Activated naive CD4-positive, alpha-beta T cell treated with Interleukin-2 at 50 U/mL for 16 hours (primary cell): ENCODE measurements at regions not wholly inside any gene's neighbourhood (a gene's known extent, or its start where the extent isn't known, plus 50 kb on each side); places are given as distances from the start of the nearest gene placed in this dataset.
"Not testable (repeated sequence)": the region's sequence is repeated elsewhere in the genome, so short reads cannot be mapped to it uniquely, and the experiment has no call there.

ENCODE experiments used
- DNase-seq: peaks from one replicate; pipeline ENCODE4 v3.0.0-alpha.2; 2020

DNA sequence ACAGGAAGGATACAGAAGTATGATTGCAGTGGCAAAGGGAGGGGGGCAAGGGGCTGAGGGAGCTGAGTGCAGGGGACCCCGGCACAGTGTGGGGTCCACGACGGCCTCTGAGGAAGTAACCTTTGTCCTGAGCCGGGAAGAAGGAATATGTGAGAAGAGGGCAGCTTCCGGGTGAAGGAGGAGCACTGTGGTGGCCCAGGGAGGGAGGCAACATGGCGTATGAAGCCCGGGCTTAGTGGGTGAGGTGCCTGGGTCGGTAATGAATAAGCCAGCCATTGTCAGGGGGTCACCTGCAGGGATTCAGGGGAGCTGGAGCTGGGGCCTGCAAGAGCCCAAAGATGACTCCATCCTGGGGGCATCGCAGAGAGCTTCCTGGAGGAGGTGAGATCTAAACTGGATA is 200.4 kb downstream of the FOXD2 start:
- DNase-seq, result no peak

DNA sequence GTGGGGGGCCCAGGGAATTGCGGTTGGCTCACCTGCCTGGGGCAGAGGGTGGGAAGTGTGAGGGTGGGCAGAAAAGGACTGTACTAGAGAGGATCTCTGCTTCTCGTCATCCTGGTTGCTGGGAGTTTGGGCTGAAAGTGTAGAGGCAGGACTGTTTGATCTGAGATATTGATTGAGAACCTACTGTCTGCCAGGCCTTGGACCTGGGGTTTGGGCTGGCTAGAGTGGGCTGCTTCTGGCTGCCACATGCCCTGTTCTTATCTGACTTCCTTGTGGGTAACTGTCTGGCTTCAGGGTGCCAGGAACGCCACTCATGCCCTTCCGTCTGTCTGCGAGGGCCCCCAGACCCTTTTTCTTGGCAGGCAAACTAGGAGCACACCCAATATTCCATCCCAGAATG is 200.9 kb downstream of the FOXD2 start:
- no peak for DNase-seq

DNA sequence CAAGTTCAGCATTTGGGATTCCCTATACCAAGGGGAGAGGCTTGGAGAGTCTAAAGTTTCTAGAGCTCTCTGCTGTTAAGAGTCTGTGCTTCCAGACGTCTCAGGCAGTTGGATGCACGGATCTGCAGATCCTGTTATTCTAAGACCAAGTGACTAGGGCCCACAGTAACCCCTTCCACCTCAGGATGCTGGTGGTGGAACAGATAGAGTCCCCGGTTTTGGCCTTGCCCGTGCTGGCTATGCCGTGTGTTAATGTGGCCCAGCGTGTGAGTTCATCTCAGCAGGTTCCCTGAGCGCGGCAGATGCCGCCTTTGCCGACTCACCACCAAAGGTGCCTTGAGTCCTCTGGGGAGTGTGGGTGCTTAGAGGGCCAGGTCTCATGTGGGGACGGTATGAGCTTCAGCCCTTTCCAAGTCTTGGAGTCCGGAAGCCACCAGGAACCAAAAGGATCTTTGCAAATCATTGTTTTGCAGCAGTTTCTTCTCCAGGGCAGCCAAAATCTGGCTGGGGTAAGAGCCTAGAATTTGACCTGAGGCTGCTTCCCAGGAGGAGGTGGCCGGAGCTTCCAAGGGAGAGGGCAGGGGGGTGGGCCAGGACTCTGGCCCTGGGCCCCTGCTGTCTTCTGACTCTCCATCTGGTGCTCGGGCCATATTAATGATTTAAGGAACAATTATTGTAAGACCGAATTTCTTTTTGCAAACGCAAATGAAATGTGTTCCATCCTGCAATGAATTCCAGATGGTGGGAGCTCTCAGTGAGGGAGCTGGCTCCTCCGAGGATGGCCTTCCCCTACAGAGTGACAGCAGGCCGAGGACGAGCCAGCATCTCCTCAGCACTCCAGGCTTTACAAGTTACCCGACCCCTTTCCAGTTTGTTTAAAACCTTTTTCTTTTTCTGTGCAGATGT is 205.7 kb downstream of the FOXD2 start:
- no peak for DNase-seq

DNA sequence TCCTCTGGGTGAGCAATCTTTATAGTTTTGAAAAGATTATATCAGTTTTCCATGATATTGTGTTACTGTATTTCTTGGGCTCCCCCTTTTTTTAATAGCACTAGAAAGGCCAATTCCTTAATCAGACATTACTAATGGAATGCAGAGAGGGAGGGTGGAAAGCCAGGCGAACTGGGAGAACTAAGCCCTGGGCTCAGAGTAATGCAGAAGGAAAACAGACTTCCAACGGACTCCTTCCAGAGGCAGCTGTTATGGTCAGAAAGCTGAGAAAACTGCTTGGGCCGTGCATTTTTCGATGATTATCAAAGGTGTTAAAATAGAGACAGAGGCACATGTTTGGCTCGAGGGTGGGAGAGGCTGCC is 206.3 kb downstream of the FOXD2 start:
- no peak for DNase-seq

DNA sequence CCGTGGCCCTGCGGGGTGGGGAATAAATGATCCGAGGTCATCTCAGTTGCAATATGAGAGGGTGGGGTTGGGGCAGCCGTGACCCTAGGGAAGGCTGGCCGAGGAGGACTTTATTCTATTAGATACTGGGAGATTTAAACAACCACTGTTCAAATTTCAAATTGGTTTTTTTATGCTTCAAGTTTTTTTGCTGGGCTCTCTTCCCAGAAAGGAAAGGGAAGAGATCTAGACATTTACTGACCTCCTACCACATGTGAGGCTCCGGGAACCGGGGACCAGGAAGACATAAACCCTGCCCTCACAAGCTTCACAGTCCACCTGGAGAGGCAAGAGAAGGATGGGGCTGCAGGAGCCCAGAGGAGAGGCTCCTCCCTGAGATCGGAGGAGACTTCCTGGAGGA is 207.3 kb downstream of the FOXD2 start:
- no peak for DNase-seq

DNA sequence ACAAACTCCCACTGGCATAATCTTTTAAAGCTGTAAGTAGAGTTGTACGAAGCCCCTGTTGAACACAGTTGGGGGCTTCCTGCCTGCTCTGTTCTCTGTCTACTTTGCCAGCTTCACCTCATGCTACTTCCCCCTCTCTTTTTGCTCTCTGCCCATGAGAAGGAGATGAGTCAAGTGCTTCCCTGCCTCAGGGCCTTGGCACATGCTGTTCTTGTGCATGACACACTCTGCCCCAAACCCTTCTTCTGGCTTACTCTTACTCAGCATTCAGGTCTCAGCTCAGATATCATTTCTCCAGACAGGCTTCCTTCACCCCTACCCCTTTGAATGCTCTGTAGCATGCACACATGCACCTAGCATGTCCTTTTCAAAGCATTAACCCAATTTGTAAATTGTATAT is 208.8 kb downstream of the FOXD2 start:
- no peak for DNase-seq

DNA sequence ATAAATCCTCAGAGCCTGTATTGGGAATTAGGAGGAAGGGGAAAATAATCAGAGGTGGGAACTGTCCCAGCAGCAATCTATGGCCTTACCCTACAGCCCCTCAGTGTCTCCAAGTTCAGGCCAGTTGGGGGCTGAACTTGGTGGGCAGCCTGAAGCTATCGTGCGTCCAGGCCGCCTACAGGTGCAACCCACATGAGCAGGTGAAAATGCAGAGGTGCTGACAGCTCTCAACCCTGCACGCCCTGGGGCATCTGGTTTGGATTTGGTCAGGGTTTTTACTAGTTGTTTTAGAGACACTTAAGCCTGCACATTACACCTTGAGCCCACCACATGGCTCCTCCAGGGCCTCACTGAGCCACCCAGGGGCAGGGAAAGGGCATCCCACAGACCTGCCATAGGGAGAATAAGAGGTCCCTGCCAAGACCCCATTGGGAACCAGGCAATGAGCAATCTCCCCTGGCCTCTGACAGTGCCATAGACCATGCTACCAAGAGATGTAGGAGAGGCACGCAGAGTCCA is 209.5 kb downstream of the FOXD2 start:
- DNase-seq, result no peak

DNA sequence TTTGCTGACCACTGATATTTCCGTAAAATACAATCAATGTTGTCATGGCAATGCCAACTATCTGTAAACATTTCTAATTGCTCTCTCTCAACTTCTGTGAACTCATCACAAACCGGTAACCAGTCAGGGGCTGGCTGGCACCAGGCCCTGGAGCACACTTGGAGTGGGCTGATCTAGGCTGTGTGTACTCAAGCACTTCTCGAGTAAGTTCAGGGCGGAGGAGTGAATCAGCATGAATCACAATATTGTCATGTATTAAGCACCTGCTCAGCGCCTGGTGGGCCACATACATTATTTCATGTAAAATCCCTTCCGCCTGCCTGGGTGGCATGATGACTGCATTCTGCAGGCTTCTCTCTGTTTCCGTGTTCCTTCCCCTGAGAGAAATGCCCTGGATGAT is 212.4 kb downstream of the FOXD2 start:
- no peak for DNase-seq

DNA sequence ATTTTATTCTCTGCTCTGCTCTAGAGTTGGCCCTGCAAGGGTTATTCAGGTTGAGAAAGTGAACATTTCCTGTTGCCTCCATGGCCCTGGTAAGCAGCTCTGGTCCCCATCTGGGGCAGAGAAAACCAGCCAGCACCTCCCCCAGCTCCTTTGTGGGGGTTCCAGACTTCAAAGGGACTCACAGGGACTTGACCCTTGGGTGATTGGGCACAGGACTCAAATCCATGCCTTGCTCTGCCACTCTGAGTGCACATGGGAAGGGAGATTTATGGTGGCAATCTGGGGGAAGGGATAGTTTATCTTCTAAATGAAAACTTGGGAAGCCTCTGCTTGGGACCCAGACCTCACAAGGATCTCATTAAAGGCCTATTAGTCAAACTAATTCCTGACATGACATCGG is 212.8 kb downstream of the FOXD2 start:
- no peak for DNase-seq

DNA sequence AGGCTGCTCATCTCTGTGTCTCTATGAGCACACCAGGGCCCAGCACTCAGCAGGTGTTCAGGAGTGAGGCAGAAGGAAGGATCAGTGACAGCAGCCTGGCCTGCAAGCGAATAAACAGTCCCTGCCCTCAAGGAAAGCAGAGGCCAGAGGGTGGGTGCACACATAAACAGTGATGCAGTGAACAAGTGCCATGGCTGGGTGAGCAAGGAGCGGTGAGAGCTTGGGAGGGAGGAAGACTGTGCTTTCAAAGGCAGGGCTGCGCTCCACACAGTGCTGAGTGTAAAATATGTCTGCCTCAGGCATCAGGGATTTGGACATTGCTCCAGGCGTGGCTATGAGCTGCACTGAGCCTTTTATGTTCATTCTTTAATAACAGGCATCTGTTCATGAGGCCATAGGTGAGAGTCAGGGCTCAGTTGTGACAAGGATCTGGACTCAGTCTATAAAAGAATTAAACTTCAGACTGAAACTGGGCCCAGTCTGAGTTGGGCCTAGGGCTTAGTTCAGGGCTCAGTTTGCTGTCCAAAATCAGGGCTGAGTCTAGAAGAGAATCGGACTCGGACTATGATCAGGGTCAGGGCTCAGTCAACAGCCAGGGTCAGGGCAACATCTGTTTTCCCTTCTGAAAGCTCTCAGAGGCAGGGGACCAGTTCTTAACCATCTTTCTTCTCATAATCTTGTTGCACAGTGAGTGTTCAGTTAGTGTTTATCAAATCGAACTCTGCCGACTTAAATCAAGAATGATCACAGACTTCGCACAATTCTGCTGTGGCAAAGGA is 213.7 kb downstream of the FOXD2 start:
- no peak for DNase-seq

DNA sequence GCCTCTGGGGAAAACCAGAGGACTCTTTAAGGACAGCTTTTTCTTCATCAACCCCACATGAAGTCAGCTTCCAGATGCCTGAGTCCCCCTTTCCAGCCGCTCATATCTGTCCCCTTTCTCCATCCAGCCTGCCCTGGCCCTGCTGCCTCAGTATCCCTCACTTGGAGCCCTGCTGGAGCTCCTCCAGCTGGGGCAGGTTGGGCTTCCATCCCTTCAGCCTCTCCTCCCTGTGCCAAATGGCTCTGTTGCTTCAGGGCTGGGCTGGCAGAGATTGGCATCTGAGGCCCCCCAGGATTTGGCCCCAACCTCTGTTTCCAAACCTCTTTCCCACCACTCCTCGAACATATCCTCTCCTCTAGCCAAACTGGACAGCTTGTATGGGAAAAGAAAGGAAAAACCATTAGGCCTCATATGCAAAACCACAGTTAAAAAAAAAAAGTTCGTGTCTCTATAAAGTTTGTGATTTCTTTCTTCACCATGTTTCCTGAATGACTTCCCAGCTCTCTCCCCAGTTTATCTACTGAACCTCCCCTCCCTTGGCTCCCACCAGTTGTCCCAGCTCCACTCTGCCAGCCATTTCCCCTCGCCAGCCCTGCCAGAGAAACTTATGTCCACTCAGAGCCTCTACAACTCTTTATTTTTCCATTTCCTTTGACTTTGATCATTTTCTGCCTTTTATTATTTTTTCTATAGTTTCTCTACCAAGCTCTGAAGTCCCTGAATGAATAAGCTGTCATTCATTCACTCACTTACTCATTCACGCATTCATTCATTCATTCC is 217.9 kb downstream of the FOXD2 start:
- no peak for DNase-seq

DNA sequence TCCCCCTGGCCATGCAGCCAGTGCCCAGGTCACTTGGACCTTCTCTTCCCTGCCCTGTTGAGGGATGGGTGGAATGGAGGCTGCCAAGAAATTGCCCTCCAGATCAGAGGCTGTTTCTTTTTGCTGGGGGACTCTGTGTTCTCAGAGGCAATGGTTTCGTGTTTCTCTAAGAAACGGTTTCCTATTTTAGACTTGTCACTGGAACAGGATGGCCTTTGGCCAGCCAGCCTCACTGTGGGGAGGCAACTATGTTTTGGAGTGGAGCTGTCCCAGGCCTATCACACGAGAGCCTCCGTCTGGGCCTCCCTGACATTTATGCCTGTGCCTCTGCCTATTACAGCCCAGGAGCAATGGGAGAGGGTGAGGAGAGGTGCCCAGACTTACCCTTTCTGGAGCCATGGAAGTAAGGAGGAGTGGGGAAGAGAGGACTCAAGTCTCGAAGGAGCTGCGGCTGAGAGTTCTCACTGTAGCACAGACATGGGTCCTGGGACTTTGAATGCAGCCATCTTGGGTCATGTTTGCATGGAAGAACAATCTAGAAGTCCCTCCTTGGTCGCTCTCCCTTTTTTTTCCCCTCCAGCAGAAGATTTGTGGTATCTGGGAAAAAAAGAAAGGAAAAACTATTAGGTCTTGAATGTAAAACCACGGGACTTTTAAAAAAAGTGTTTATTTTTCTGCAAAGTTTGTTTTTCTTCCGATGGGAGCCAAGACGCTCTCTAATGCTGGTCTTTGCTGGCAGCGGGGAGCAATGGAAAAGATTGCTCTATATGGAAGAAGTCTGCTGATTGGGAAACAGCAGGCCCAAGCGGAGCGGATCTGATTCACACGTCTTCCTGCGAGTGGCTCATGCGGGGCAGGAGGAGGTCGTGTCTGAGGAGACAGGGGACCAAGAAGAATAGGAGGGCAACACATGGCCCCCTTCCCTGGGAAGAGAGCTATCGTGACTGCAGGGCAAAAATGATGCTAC is 219.2 kb downstream of the FOXD2 start:
- DNase-seq, result no peak

DNA sequence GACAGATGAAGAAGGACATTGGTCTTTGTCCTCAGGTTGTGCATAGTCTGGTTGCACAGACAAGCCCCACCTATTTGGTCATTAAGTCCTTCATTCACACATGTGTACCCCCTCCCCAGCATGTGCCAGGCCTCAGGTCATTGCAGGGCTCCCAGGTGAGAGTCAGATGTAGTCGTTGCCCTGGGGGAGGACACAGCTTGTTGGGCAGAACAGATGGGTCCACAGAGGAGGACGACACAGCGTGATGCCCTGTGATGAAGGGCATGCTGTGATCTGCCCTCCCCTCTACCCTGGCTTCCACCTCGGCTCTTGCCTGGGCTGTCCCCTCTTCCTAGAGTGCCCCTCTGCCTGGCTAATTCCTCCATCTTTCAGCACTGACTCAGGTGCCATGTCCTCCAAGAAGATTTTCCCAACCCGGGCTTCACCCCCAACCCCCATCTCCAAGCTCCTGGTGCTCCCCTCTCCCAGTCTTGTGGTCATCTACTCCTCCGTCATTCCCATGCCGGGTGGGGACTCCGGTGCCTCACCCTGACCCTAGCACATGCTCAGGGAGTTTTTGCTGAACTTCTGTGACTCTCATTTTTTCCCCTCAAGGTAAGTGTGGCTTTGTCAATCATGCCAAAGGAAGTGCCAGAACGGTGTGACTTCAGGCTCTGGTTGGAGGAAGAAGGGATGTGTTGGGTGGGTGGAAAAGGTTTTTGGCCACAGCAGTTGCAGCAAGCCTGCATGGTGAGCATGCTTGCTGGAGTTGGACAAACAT is 220.5 kb downstream of the FOXD2 start:
- no peak for DNase-seq

DNA sequence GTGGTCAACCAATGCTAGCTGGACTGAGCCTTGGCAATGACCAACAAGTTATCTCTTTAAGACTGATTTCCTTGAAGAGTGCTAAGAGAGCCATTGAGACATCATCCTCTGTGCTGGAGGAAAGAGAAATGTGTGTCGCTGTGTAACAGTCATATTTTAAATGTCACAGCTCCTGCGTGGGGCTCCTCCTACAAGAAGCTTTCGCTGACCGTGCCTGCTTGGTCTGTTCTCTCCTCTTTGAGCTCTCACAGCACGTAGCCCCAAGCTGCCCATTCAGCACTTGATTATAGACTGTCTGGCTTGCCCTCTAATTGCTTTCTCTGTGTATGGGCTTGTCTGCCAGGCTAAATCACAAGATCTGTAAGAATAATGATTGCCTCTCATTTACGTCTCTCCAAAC is 221.3 kb downstream of the FOXD2 start:
- DNase-seq, result no peak

DNA sequence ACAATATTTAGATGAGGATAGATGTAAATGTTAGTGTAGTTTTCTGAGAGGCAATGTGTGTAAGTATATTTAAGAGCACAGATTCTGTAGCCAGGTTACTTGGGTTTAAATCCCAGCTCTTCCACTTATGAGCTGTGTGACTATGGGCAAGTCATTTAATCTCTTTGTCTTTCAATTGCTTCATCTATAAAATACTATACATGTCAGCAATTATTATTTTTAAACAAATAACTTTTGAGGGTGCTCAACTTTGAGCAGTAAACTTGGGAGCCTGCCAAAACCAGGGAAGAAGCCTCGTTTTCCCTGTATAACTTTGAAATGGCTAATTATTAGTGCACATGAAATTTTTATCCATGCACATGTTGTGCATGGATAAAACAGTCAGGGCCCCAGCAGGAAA is 222.8 kb downstream of the FOXD2 start:
- no peak for DNase-seq

DNA sequence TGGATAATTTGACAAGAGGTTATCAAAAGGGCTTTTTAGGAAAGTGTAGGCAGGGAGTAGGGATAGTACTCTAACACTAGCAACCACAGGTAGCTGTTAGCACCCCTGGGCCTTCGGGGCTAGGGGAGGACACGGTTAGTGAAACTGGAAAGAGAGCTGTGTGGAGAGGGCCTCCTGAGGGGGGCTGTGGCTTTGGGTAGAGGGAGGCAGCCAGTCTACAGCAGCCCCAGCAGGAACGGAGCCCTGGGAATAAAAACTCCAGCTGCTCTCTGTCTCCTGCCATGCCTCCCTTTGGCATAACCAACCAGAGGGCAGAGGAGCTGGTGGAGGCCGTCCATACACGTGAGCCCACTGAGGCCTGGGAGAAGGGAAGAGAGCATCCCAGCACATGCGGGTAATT is 223.2 kb downstream of the FOXD2 start:
- DNase-seq, result no peak

DNA sequence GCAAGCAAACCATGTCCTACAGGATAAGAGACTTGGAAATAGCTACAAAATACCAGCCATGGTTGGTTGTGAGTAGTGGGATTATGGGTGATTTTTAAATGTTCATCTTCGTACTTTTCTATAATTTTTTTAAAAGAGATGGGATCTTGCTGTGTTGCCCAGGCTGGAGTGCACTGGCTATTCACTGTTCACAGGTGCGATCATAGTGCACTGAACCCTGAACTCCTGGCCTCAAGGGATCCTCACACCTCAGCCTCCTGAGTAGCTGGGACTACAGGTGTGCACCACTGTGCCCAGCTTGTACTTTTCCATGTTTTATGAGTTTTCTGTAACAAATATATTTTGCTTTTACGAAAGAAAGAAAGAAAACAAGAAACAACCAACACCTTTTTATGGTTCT is 224.2 kb downstream of the FOXD2 start:
- DNase-seq, result no peak

DNA sequence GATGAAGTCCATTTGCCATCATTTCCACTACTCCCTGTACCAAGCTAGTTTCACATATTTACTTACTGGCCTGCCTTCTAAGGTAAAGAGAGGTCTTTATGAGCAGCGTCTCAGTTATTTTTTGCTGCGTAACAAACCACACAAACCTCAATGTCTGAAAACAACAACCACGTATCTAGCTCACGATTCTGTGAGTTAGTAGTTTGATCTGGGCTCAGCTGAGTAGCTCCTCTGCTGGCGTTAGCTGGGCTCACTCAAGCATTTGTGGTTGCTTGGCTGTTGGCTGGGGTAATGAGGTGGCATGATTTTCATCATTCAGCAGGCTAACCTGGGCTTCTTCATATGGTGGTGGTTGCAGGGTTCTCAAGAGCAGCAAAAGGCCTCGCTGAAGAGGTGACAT is 225.4 kb downstream of the FOXD2 start:
- no peak for DNase-seq

DNA sequence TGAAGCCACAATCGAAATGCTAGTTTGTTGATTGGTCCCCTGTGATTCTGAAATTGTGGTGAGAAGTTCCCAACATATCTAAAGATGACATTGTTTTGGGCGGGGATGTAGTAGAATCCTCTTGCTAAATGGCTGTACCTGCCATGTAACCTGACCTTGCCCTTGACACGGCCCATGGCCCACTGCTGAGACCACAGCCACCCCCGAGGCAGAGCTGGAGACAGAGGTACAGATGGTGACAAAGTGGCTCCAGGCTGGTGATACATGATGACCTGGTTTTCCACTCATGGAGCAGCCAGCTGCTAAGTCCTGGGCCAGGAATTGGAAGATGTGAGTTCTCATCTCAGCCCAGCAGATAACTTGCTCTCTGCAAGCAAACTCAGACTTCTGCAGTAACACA is 226.5 kb downstream of the FOXD2 start:
- DNase-seq, result no peak

DNA sequence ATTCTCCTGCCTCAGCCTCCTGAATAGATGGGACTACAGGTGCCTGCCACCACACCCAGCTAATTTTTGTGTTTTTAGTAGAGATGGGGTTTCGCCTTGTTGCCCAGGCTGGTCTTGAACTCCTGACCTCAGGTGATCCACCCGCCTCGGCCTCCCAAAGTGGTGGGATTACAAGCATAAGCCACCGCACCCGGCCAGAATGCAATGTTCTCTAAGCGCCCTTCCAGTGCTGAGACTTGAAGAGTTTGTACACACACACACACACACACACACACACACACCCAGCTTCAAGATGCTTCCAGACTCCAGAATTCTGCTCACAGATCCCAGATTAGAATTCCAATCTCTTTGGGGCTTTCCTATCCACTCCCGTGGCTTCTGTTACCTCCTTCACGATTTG is 227.1 kb downstream of the FOXD2 start:
- not testable (repeated sequence) for DNase-seq

DNA sequence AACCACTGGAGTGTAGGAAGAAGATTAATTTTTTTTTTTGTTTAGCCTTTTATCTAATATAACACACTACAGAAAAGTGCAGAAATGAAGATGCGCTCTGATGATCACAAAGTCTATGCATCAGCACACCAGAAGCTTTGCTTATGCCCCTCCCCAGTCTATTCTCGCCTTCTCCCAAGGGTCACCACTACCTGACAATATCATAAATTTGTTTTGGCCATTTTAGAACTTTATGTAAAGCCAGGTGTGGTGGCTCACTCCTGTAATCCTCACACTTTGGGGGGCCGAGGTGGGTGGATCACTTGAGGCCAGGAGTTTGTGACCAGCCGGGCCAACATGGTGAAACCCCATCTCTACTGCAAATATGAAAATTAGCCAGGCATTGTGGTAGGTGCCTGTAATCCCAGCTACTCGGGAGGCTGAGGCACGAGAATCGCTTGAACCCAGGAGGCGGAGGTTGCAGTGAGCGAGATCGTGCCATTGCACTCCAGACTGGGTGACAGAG is 231.3 kb downstream of the FOXD2 start:
- DNase-seq, result no peak
